ENCODE measurements at regions not wholly inside any gene's neighbourhood (a gene's known extent, or its start where the extent isn't known, plus 50 kb on each side); places are given as distances from the start of the nearest gene placed in this dataset.

DNA sequence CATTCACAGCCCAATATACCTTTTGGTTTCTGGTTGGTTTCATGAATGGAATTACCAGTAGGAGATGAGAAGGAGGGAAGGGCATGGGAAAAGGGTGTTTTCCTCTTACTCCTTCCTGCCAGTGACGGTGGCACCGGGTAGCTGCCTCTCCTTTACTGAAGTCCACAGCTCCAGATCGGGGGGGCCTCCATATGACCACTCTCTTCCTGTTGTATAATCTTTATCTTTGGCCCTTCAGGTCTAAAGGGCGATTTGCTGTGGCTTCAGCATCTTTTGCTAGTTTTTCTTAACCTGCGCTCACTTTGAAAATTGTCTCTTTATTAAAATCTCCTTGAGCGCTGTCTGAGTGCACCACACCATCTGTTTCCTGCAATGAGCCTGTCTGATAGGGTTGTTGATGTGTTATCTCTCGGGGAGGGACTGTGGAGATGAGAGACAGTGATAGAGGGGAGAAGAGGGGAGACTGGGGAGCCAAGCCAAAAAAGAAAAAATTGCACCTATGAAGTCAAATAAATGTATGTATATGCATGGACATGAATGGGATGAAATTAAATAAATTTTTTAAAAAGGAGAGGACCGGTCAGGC, 449.3 kb upstream of the KLF4 start:
- TF ChIP-seq, protein P1, sequence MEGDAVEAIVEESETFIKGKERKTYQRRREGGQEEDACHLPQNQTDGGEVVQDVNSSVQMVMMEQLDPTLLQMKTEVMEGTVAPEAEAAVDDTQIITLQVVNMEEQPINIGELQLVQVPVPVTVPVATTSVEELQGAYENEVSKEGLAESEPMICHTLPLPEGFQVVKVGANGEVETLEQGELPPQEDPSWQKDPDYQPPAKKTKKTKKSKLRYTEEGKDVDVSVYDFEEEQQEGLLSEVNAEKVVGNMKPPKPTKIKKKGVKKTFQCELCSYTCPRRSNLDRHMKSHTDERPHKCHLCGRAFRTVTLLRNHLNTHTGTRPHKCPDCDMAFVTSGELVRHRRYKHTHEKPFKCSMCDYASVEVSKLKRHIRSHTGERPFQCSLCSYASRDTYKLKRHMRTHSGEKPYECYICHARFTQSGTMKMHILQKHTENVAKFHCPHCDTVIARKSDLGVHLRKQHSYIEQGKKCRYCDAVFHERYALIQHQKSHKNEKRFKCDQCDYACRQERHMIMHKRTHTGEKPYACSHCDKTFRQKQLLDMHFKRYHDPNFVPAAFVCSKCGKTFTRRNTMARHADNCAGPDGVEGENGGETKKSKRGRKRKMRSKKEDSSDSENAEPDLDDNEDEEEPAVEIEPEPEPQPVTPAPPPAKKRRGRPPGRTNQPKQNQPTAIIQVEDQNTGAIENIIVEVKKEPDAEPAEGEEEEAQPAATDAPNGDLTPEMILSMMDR (IDR thresholded peaks at IDR 0.05; ENCODE audit: low read depth, low read length) = no peak
- TF ChIP-seq, protein P2, sequence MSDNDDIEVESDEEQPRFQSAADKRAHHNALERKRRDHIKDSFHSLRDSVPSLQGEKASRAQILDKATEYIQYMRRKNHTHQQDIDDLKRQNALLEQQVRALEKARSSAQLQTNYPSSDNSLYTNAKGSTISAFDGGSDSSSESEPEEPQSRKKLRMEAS (IDR thresholded peaks at IDR 0.05; ENCODE audit: low read depth, low read length) = no peak
- TF ChIP-seq POLR2A (IDR thresholded peaks at IDR 0.05; ENCODE audit: extremely low read depth, insufficient read length) (no peak), MYC (IDR thresholded peaks at IDR 0.05; ENCODE audit: low read depth, low read length) (no peak)
- DNase-seq (ENCODE audit: low read depth) = no peak
- H3K4me3 ChIP-seq (ENCODE audit: low read depth, low read length) = no peak overlapping the region

DNA sequence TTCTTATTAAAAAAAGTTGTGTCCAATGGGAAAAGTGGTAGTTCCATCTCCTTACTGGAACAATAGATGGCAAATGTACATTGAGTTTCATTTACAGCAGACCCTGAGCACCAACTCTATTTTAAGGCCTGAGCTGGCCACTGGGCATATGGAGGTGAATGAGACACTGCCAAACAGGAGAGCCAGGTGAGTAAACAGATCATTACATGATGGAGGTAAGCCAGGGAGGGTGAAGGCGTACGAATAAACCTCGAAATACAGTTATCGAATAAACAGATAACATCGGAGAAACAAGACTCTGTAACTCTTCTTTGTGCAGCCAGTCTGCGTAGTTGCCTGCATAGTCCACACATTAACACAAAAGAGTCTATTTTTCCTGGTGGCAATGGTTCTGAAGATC, 446.4 kb upstream of the KLF4 start:
- H3K4me3 ChIP-seq (ENCODE audit: low read depth, low read length) = no peak overlapping the region
- DNase-seq (ENCODE audit: low read depth) = no peak
- TF ChIP-seq MYC (IDR thresholded peaks at IDR 0.05; ENCODE audit: low read depth, low read length) (no peak), POLR2A (IDR thresholded peaks at IDR 0.05; ENCODE audit: extremely low read depth, insufficient read length) (no peak)
- TF ChIP-seq, protein P1 (IDR thresholded peaks at IDR 0.05; ENCODE audit: low read depth, low read length) = no peak
- TF ChIP-seq, protein P2 (IDR thresholded peaks at IDR 0.05; ENCODE audit: low read depth, low read length) = no peak

DNA sequence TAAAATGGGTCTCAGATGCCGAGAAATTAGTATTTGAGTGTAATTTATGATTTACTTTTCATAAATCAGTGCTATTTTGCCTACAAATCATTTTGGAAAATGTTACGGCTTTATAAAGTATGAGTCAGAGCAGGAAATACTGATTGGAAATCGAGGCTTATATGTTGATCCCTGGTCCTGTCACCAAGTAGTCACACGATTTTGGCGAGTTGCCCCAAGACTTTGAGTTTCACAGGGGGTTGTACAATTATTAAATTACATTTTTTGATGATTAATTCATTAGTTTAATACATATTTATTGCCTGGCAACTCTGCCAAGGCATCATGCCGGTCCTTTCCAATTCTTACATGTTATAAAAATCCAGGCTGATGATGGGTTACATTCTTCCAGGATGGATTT, 443.9 kb upstream of the KLF4 start:
- DNase-seq (ENCODE audit: low read depth) = no peak
- no peak overlapping the region for H3K4me3 ChIP-seq (ENCODE audit: low read depth, low read length)
- TF ChIP-seq POLR2A (IDR thresholded peaks at IDR 0.05; ENCODE audit: extremely low read depth, insufficient read length) (no peak), MYC (IDR thresholded peaks at IDR 0.05; ENCODE audit: low read depth, low read length) (no peak)
- TF ChIP-seq, protein P2 (IDR thresholded peaks at IDR 0.05; ENCODE audit: low read depth, low read length) = no peak
- TF ChIP-seq, protein P1 (IDR thresholded peaks at IDR 0.05; ENCODE audit: low read depth, low read length) = no peak

DNA sequence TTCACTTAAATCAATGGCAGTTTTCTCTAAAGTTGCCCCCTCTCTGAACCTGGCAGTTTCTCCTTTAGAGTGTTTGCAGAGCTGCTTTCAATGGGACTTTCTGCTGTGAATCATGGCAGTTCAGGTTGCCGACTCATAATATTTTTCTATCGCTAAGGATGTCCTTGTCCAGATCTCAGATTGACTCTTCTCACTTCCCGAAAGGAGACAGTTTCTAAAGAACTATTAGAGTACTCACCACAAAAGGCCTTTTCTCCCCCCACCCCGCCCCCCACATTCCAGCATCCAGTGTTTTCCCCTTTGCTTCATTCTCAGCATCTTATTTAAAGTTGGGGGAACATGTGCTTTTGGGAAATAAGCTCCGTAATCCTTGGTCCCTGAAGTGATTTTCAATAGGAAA, 443.5 kb upstream of the KLF4 start:
- H3K4me3 ChIP-seq (ENCODE audit: low read depth, low read length) = no peak overlapping the region
- TF ChIP-seq MYC (IDR thresholded peaks at IDR 0.05; ENCODE audit: low read depth, low read length) (no peak), POLR2A (IDR thresholded peaks at IDR 0.05; ENCODE audit: extremely low read depth, insufficient read length) (no peak)
- TF ChIP-seq, protein P1 (IDR thresholded peaks at IDR 0.05; ENCODE audit: low read depth, low read length) = no peak
- TF ChIP-seq, protein P2 (IDR thresholded peaks at IDR 0.05; ENCODE audit: low read depth, low read length) = no peak
- no peak for DNase-seq (ENCODE audit: low read depth)

DNA sequence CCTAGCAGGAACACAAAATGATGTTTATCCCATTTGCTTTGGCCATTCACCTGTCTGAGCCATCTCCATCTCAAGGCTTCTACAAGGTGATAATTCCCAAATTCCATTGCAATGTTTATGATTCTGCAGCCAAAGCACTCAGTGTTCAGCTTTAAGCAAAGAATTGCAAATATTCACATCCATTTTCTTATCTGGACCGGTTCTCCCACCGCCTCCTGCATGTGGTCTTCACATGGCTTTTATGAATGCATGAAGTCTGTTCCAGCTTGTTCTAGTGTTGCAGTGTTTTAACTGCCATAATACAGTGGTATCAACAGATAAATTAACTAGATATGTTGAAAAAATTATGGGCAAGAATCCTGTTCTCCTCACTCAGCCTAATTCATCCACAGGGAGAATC, 443.0 kb upstream of the KLF4 start:
- no peak for TF ChIP-seq MYC (IDR thresholded peaks at IDR 0.05; ENCODE audit: low read depth, low read length)
- TF ChIP-seq, protein P1 (IDR thresholded peaks at IDR 0.05; ENCODE audit: low read depth, low read length) = no peak
- TF ChIP-seq, protein P2 (IDR thresholded peaks at IDR 0.05; ENCODE audit: low read depth, low read length) = no peak
- TF ChIP-seq POLR2A (IDR thresholded peaks at IDR 0.05; ENCODE audit: extremely low read depth, insufficient read length) = no peak
- no peak overlapping the region for H3K4me3 ChIP-seq (ENCODE audit: low read depth, low read length)
- no peak for DNase-seq (ENCODE audit: low read depth)
